ENCODE measurements at regions not wholly inside any gene's neighbourhood (a gene's known extent, or its start where the extent isn't known, plus 50 kb on each side); places are given as distances from the start of the nearest gene placed in this dataset.

DNA sequence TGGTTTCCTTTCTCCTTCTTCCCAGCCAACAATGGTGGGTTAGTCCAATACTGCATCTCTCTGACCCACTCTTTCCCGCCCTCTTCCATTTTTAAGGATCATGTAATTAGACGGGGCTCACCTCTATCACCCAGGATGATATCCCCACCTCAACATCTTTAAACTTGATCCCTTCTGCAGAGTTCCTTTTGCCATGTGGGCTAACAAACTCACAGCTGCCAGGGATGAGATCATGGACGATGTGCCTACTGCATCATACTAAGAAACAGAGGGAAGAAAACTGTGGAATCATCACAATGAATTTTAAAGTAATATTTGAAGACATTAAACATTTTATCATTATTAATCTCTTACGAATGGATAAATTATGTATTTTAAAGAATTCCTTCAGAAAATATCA is 183.5 kb downstream of the RDH14 start:
- no peak for DNase-seq (ENCODE audit: low spot score)
- no peak overlapping the region for H3K27ac ChIP-seq
- ChIA-PET CTCF (interaction anchor here (1.1 kb wide), 1 partner anchor 525 kb away, joined by 4 read pairs; no protein-coding TSS in a partner anchor), POLR2A (ENCODE audit: low non-redundant PET) (no interaction called here)
- TF ChIP-seq, protein P1, sequence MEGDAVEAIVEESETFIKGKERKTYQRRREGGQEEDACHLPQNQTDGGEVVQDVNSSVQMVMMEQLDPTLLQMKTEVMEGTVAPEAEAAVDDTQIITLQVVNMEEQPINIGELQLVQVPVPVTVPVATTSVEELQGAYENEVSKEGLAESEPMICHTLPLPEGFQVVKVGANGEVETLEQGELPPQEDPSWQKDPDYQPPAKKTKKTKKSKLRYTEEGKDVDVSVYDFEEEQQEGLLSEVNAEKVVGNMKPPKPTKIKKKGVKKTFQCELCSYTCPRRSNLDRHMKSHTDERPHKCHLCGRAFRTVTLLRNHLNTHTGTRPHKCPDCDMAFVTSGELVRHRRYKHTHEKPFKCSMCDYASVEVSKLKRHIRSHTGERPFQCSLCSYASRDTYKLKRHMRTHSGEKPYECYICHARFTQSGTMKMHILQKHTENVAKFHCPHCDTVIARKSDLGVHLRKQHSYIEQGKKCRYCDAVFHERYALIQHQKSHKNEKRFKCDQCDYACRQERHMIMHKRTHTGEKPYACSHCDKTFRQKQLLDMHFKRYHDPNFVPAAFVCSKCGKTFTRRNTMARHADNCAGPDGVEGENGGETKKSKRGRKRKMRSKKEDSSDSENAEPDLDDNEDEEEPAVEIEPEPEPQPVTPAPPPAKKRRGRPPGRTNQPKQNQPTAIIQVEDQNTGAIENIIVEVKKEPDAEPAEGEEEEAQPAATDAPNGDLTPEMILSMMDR (conservative IDR thresholded peaks at IDR 0.05; ENCODE audit: low read depth) = no peak

DNA sequence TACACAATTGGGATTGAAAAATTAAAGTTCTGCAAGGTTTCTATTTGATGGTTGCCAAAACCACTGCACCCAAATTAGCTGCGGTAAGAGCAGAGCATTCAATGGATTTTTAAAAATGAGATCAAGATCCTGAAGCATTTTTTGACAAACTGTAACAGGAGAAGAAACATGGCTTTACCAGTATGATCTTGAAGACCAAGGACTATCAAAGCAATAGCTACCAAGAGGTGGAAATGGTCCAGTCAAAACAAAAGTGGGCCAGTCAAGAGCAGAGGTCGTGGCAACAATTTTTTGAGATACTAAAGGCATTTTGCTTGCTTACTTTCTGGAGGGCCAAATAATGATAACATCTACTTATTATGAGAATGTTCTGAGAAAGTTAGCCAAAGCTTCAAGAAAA is 186.8 kb downstream of the RDH14 start:
- DNase-seq (ENCODE audit: low spot score) = no peak
- ChIA-PET POLR2A (ENCODE audit: low non-redundant PET) (no interaction called here), CTCF (interaction anchor here (0.6 kb wide), 1 partner anchor 201 kb away, joined by 3 read pairs; no protein-coding TSS in a partner anchor)
- H3K27ac ChIP-seq = no peak overlapping the region
- TF ChIP-seq, protein P1 (conservative IDR thresholded peaks at IDR 0.05; ENCODE audit: low read depth) = no peak

DNA sequence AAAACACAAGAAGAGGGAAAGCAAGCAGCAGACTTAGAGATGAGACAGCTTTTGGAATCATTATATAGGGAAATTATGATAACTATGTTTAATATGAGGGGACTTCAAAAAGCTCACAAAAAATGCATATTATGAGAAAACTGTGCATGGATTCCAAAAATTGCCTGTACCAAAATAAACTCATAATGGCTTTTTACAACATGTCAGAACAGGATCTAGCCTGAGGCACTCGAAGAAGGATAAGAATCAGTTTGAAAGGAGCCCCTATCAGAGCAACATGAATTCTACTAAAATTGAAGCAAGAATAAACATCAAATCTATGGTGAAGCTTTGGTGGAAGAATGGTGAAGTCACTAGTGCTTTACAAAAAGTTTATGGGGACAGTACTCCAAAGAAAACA is 187.4 kb downstream of the RDH14 start:
- no peak overlapping the region for H3K27ac ChIP-seq
- TF ChIP-seq, protein P1 (conservative IDR thresholded peaks at IDR 0.05; ENCODE audit: low read depth) = no peak
- DNase-seq (ENCODE audit: low spot score) = no peak
- CTCF ChIA-PET = interaction anchor here (0.6 to 1.3 kb wide), 2 partner anchors 200 to 223 kb away, joined by 3 read pairs; no protein-coding TSS in a partner anchor
- POLR2A ChIA-PET (ENCODE audit: low non-redundant PET) = no interaction called here

DNA sequence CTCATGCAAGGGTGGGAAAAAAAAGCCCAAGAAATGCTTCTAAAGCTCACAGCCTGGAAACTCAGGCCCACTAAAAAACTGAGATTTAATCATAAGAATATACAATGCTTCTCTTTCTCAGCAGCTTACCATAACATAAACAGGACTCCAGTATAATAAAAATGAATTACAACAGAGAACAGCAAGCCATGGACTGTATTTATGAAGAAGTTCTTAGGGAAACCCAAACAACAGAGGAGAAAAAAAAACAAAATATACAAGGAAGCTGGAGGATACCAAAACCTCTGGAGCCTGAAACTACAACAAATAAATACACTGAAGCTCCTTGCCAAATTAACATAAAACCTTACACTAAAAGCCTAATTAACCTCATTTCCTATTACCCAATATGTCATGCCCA is 187.8 kb downstream of the RDH14 start:
- ChIA-PET CTCF (interaction anchor here (1.3 kb wide), 1 partner anchor 223 kb away, joined by 3 read pairs; no protein-coding TSS in a partner anchor), POLR2A (ENCODE audit: low non-redundant PET) (no interaction called here)
- TF ChIP-seq, protein P1 (conservative IDR thresholded peaks at IDR 0.05; ENCODE audit: low read depth) = no peak
- no peak for DNase-seq (ENCODE audit: low spot score)
- no peak overlapping the region for H3K27ac ChIP-seq

DNA sequence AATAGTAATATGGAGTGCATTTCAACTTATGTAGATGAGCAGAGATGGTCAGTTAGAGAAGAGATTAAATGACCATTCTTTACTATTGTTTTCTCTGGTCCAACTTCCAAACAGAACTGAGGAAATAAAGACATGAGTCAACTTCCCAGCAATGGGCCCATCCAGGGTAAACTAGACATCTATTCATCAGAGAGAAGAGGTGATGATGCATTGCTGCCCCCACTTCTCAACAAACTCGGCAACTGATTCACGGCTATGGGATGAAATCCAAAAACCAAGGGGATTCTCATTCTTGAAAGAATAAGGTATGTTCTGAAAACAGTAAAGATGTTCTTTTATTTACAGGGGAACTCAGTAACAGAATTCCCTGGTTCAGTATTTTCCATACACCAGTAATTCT is 190.7 kb downstream of the RDH14 start:
- ChIA-PET POLR2A (ENCODE audit: low non-redundant PET) (no interaction called here), CTCF (no interaction called here)
- TF ChIP-seq, protein P1 (conservative IDR thresholded peaks at IDR 0.05; ENCODE audit: low read depth) = no peak
- no peak for DNase-seq (ENCODE audit: low spot score)
- no peak overlapping the region for H3K27ac ChIP-seq

DNA sequence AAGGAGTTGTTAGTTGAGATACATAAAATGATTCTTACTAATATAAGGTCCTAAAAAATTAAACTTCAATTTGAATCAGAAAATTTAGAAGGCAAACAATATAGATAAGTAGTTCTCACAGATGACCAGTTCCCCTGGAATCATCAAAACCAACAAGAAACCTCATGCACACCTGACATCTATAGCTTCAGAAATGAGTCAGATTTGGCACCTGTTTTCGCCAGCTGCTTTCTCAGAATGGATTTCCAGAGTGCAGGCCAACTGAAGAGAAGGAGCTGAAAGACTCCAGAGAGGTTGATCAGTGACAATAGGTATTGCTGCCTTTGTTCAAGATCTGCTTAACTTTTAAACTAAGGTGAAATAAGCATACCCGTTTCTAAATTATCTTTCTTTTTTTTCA is 192.4 kb downstream of the RDH14 start:
- ChIA-PET CTCF (no interaction called here), POLR2A (ENCODE audit: low non-redundant PET) (no interaction called here)
- TF ChIP-seq, protein P1 (conservative IDR thresholded peaks at IDR 0.05; ENCODE audit: low read depth) = no peak
- no peak for DNase-seq (ENCODE audit: low spot score)
- no peak overlapping the region for H3K27ac ChIP-seq
